K562 (cell line): ENCODE measurements at regions not wholly inside any gene's neighbourhood (a gene's known extent, or its start where the extent isn't known, plus 50 kb on each side); places are given as distances from the start of the nearest gene placed in this dataset.

Experiments used
- BHLHE40 ChIP-seq: IDR thresholded peaks from 2 replicates; pipeline ENCODE4 v1.6.1; 2011; ENCODE audit warnings: low read length, improper control_type of control experiment
- CHD2 ChIP-seq: IDR thresholded peaks from 2 replicates; pipeline ENCODE4 v1.6.1; 2011; ENCODE audit warnings: low read depth, low read length
- CREB1 ChIP-seq, 2 experiments: sonication (generic) in 1 of 2; formaldehyde crosslinking in 1 of 2; IDR thresholded peaks; 2 replicates each; pipeline versions ENCODE4 v1.6.1 to v1.8.0; 2012 to 2022; ENCODE audit warnings: inconsistent platforms in 1 of 2, mild to moderate bottlenecking in 1 of 2, missing genetic modification reagents in 1 of 2, moderate library complexity in 1 of 2
- CTCF ChIP-seq, 3 experiments: IDR thresholded peaks in 2 of 3; conservative IDR thresholded peaks in 1 of 3; 2 replicates each; pipeline ENCODE4 v1.5.1; 2011 to 2012; ENCODE audit warnings: low read length in 3 of 3, mild to moderate bottlenecking in 3 of 3, control low read depth in 2 of 3, improper control_type of control experiment in 1 of 3, inconsistent platforms in 1 of 3, low read depth in 1 of 3, mixed read lengths in 1 of 3, moderate library complexity in 1 of 3; ENCODE audit not compliant: insufficient read depth in 2 of 3
- E4F1 ChIP-seq: fragments of 250-450 bp; sonication (Bioruptor Pico); IDR thresholded peaks from 2 replicates; pipeline ENCODE4 v1.5.0; 2021; ENCODE audit warnings: mild to moderate bottlenecking, borderline replicate concordance
- MXI1 ChIP-seq: IDR thresholded peaks from 2 replicates; pipeline ENCODE4 v1.6.1; 2011; ENCODE audit warnings: low read depth, mild to moderate bottlenecking, improper control_type of control experiment, low read length
- POLR2AphosphoS2 ChIP-seq: IDR thresholded peaks from 2 replicates; pipeline ENCODE4 v1.6.1; 2012; ENCODE audit warnings: low read length, improper control_type of control experiment
- PYGO2 ChIP-seq: fragments of 450-650 bp; IDR thresholded peaks from 2 replicates; pipeline ENCODE4 v1.6.1; 2016; ENCODE audit warnings: mild to moderate bottlenecking, missing genetic modification characterization, moderate library complexity, missing compliant biosample characterization
- RFX5 ChIP-seq: IDR thresholded peaks from 2 replicates; pipeline ENCODE4 v1.6.1; 2011; ENCODE audit warnings: low read depth, mild to moderate bottlenecking, improper control_type of control experiment, low read length
- SMARCA5 ChIP-seq: fragments of 450-650 bp; IDR thresholded peaks from 2 replicates; pipeline ENCODE4 v1.6.1; 2016
- SMC3 ChIP-seq: conservative IDR thresholded peaks from 2 replicates; pipeline ENCODE4 v1.6.1; 2011; ENCODE audit warnings: low read depth, low read length, improper control_type of control experiment; ENCODE audit not compliant: insufficient read depth
- TAF15 ChIP-seq: fragments of 200-400 bp; formaldehyde crosslinking; IDR thresholded peaks from 2 replicates; pipeline ENCODE4 v1.6.1; 2017; ENCODE audit warnings: mild to moderate bottlenecking, low read depth, low read length, moderate library complexity
- TFE3 ChIP-seq: fragments of 450-650 bp; formaldehyde crosslinking; IDR thresholded peaks from 2 replicates; pipeline ENCODE4 v1.4.0; 2020; ENCODE audit warnings: mild to moderate bottlenecking, mixed read lengths

- no peak for TF ChIP-seq BHLHE40
- TF ChIP-seq CTCF (IDR thresholded peaks at IDR 0.05 in 2 of 3, conservative IDR thresholded peaks at IDR 0.05 in 1 of 3; ENCODE audit: insufficient read depth in 2 of 3, low read depth in 1 of 3, low read length in 3 of 3): no peak
- no peak for TF ChIP-seq CHD2
- TF ChIP-seq RFX5: no peak
- no peak for TF ChIP-seq SMC3
- no peak for TF ChIP-seq TAF15
- TF ChIP-seq MXI1: no peak
- TF ChIP-seq POLR2AphosphoS2: no peak
- no peak for TF ChIP-seq TFE3 (CRISPR knock-in tag)
- TF ChIP-seq SMARCA5: no peak
- no peak for TF ChIP-seq CREB1 (IDR thresholded peaks at IDR 0.05)
- TF ChIP-seq CREB1 (CRISPR knock-in tag; IDR thresholded peaks at IDR 0.05): no peak
- no peak for TF ChIP-seq PYGO2
- no peak for TF ChIP-seq E4F1 (CRISPR knock-in tag)
These were observed 187.9 kb downstream of the PTPRU start for GRCh38 chr1:29424266-29424665.
